Lower lobe of right lung (tissue), 2 donors: ENCODE measurements at regions not wholly inside any gene's neighbourhood (a gene's known extent, or its start where the extent isn't known, plus 50 kb on each side); places are given as distances from the start of the nearest gene placed in this dataset.
"Not testable (repeated sequence)": the region's sequence is repeated elsewhere in the genome, so short reads cannot be mapped to it uniquely, and the experiment has no call there.

Experiments used
- ATAC-seq, 2 donors: fragments of 200-7000 bp; cut with Tn5 transposase; one replicate each; pipeline ENCODE4 v1.9.1; 2020 to 2022; ENCODE audit warnings: mild to moderate bottlenecking in 2 of 2, moderate library complexity in 2 of 2
- DNase-seq: peaks from one replicate; pipeline ENCODE4 v3.0.0-alpha.2; 2020
- H3K27ac ChIP-seq: fragments of 200-600 bp; one replicate; pipeline ENCODE4 v1.8.0; 2022
- H3K27me3 ChIP-seq: fragments of 200-600 bp; one replicate; pipeline ENCODE4 v1.8.0; 2022; ENCODE audit warnings: low read depth
- H3K36me3 ChIP-seq: fragments of 200-600 bp; one replicate; pipeline ENCODE4 v1.8.0; 2022; ENCODE audit warnings: mild to moderate bottlenecking
- H3K4me1 ChIP-seq: fragments of 200-600 bp; one replicate; pipeline ENCODE4 v1.8.0; 2022
- H3K4me3 ChIP-seq: fragments of 200-600 bp; one replicate; pipeline ENCODE4 v1.8.0; 2022; ENCODE audit warnings: mild to moderate bottlenecking
- H3K9me3 ChIP-seq: fragments of 200-600 bp; one replicate; pipeline ENCODE4 v1.8.0; 2022
- intact Hi-C: fragments of 100-400 bp; cut with DNase I; formaldehyde crosslinking; loops from one replicate; pipeline ENCODE4 v1.11.0; 2022
- TF ChIP-seq, protein P1 (sequence below): fragments of 200-600 bp; IDR thresholded peaks from one replicate; pipeline ENCODE4 v1.8.0; 2022; ENCODE audit warnings: antibody characterized with exemption, mild to moderate bottlenecking
- donor health status: DM: no; HTN: yes; CAD: no; lungs with severe emphysema.

DNA sequence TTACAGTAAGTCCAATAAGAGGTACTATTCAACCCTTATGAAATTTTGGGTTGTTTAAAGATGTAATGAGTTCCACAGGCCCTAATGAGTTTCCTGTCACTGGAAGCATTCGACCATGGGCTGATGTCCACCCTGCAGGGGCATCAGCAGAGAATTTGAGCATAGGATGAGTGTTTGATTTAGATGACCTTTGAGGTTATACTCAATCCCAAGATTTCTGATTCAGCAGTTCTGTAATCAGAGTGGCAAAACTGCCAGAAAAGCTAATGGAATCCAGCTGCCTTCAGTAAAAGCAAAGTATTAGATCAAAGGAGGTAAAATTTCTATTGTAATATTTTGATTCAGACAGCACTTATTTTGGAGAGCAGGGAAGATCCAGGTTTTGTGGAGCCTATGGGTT lies 68.3 kb downstream of the COX7C start:
- Histone ChIP-seq H3K9me3 (no peaks in the 10 kb centered on the region), H3K4me3 (no peak overlapping the region), H3K4me1 (no peaks in the 10 kb centered on the region), H3K36me3 (no peaks in the 10 kb centered on the region), H3K27ac (no peak overlapping the region), H3K27me3 (no peaks in the 10 kb centered on the region)
- TF ChIP-seq, protein P1, sequence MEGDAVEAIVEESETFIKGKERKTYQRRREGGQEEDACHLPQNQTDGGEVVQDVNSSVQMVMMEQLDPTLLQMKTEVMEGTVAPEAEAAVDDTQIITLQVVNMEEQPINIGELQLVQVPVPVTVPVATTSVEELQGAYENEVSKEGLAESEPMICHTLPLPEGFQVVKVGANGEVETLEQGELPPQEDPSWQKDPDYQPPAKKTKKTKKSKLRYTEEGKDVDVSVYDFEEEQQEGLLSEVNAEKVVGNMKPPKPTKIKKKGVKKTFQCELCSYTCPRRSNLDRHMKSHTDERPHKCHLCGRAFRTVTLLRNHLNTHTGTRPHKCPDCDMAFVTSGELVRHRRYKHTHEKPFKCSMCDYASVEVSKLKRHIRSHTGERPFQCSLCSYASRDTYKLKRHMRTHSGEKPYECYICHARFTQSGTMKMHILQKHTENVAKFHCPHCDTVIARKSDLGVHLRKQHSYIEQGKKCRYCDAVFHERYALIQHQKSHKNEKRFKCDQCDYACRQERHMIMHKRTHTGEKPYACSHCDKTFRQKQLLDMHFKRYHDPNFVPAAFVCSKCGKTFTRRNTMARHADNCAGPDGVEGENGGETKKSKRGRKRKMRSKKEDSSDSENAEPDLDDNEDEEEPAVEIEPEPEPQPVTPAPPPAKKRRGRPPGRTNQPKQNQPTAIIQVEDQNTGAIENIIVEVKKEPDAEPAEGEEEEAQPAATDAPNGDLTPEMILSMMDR = no peak
- DNase-seq = no peak
- no peak for ATAC-seq
- intact Hi-C loops = no loop called here

DNA sequence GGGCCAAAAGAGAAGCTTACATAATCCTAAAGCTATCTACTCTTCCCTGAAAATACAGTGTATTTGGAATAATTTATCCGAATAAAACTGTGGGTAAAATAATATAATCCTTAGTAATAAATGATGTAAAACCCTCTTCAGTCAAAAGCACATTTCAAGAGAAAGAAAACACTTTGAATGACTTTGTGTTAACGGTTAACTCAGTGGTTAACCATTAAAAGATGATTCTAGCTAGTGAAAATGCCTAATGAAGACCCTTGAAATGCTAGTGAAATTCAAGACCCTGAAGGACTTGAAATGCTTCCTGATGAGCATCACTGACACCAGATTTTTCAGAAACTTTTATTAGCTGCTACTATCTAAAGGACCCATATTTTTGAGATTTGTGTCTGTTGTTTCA lies 70.7 kb downstream of the COX7C start:
- intact Hi-C loops = no loop called here
- DNase-seq = no peak
- no peaks in the 10 kb centered on the region for H3K9me3 ChIP-seq
- H3K36me3 ChIP-seq = no peaks in the 10 kb centered on the region
- H3K4me1 ChIP-seq = no peaks in the 10 kb centered on the region
- H3K27ac ChIP-seq = no peak overlapping the region
- no peaks in the 10 kb centered on the region for H3K27me3 ChIP-seq
- H3K4me3 ChIP-seq = no peak overlapping the region
- ATAC-seq = no peak
- TF ChIP-seq, protein P1 = no peak

DNA sequence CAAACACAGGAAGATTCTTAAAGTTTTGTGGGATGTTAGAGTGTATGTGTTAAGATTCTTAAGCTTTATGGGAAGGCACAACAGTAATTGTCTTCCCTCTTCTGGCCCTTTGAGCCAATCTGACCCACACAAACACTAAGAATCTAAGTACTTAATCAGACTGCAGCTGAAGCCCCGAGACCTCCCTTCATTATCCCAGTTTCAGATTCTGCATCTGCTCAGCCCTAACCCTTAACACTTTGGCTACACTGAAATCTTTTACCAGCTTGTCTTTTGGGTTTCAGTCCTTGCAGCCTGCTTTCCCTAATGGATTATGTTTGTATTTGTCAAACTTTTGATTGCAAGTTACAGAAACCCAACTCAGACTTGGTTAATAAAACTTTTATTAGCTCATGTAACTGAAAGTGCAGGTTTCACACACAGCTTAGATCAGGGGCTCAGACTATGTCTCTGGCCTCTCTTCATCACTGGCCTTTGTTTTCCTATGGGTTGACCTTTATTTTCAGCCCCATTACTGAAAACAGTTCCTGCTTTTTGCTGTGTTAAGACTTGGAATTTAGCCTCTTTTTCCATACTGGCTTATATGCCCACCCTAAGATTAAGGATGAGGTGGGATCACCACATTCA lies 71.5 kb downstream of the COX7C start:
- Histone ChIP-seq H3K4me1 (no peaks in the 10 kb centered on the region), H3K27me3 (no peaks in the 10 kb centered on the region), H3K4me3 (no peak overlapping the region), H3K27ac (no peak overlapping the region), H3K36me3 (no peaks in the 10 kb centered on the region), H3K9me3 (no peaks in the 10 kb centered on the region)
- ATAC-seq = no peak
- TF ChIP-seq, protein P1 = no peak
- intact Hi-C loops = no loop called here
- DNase-seq = no peak

DNA sequence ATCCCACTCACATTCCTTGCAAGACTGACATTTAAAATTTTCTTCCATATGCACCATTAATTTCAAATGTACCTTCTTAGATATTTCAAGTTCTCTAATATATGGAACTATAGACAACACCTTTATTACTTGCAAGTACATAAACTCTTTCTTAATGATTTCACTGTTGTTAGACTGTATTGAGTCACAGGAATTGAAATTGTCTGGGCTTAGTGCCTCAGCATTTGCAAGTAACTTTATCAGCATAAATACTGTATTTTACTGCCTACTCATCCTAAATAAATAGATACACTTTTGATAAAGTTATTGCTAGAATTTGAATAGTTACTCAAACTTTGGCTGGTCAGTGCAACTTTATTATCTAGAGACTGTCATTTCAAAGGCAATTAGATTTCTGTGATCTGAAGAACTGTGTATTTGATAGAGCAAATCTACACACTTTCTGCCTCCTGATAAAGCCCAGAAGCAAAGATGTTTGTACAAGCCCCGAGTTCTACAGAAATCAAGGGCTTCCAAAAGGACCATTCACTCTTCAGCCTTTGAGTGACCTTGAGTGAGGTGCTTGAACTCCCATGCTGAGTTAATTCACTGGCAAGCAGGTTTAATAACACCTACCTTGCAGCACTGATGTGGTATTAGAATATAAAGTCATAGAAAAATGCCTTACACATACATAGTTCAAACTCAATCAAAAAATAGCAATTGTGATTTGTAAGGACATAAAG lies 91.6 kb downstream of the COX7C start:
- H3K4me1 ChIP-seq = no peaks in the 10 kb centered on the region
- H3K4me3 ChIP-seq = no peak overlapping the region
- ATAC-seq (no peak), DNase-seq (no peak)
- H3K27ac ChIP-seq = no peak overlapping the region
- TF ChIP-seq, protein P1 = no peak
- no peaks in the 10 kb centered on the region for H3K36me3 ChIP-seq
- H3K27me3 ChIP-seq = no peaks in the 10 kb centered on the region
- no peaks in the 10 kb centered on the region for H3K9me3 ChIP-seq
- intact Hi-C loops = no loop called here

DNA sequence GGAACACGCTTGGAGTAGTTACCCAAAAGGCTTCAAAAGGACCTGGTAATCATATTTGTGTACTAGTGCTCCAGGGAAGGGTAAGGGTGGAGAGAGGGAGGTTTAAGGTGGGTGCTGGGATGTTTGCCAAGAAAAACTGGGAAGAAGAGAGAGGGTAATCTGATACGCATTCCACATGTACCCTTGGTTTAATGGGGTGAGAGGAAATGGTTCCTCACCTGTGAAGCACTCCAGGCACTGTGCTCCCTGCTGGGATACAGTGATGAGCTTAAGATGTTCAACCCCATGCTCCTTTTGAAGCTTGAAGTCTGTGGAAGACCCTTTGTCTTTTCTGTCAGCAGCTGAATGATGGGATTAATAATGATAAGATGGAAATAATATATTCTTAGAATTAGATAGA lies 98.4 kb downstream of the COX7C start:
- DNase-seq (no peak), ATAC-seq (no peak)
- Histone ChIP-seq H3K9me3 (no peaks in the 10 kb centered on the region), H3K36me3 (no peaks in the 10 kb centered on the region), H3K27me3 (no peaks in the 10 kb centered on the region), H3K27ac (no peak overlapping the region), H3K4me1 (no peaks in the 10 kb centered on the region), H3K4me3 (no peak overlapping the region)
- intact Hi-C loops = no loop called here
- TF ChIP-seq, protein P1 = no peak

DNA sequence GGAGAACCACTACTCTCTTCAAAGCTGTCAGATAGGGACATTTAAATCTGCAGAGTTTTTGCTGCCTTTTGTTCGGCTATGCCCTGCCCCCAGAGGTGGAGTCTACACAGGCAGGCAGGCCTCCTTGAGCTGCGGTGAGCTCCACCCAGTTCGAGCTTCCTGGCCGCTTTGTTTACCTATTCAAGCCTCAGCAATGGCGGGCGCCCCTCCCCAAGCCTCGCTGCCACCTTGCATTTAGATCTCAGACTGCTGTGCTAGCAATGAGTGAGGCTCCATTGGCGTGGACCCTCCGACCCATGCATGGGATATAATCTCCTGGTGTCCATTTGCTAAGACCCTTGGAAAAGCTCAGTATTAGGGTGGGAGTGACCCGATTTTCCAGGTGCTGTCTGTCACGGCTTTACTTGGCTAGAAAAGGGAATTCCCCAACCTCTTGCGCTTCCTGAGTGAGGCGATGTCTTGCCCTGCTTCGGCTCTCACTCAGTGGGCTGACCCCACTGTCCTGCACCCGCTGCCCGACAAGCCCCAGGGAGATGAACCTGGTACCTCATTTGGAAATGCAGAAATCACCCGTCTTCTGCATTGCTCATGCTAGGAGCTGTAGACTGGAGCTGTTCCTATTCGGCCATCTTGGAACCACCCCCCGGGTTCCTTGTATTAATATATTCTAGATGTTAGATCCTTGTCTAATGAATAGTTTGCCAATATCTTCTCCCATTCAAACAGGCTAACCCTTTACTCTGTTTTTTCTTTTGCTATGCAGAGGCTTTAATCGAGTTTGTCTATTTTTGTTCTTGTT lies 113.8 kb downstream of the COX7C start:
- H3K36me3 ChIP-seq, H3K27ac ChIP-seq, ATAC-seq, H3K27me3 ChIP-seq, H3K4me1 ChIP-seq, H3K4me3 ChIP-seq, DNase-seq, intact Hi-C loops, H3K9me3 ChIP-seq: not testable (repeated sequence)
